Fibroblast of pulmonary artery (primary cell): ENCODE measurements at regions not wholly inside any gene's neighbourhood (a gene's known extent, or its start where the extent isn't known, plus 50 kb on each side); places are given as distances from the start of the nearest gene placed in this dataset.
"Not testable (repeated sequence)": the region's sequence is repeated elsewhere in the genome, so short reads cannot be mapped to it uniquely, and the experiment has no call there.

Experiments used
- DNase-seq: peaks from one replicate; pipeline ENCODE4 v3.0.0-alpha.2; 2010; ENCODE audit warnings: low read depth
- H3K4me3 ChIP-seq: replicated peaks from 2 replicates; pipeline ENCODE4 v1.5.1; 2011; ENCODE audit warnings: low read depth, mild to moderate bottlenecking, control low read depth, low read length, moderate library complexity
- TF ChIP-seq, protein P1 (sequence below): IDR thresholded peaks from 2 replicates; pipeline ENCODE4 v1.5.1; 2011; ENCODE audit warnings: mild to moderate bottlenecking, control low read depth, low read length, inconsistent platforms; ENCODE audit errors: missing control alignments

DNA sequence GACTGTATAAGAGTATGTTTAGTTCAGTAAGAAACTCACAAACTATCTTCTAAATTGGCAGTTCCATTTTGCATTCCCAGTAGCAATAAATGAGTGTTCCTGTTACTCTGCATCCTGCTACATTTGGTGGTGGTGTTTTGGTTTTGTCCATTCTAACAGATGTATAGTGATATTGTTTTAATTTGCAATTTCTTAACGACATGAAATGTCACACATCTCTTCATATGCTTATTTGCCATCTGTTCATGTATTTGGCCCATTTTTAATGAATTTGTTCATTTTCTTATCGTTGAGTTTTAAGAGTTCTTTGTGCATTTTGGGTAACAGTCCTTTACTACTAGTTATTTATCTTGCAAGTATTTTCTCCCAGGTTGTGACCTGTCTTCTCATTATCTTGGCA is 232.2 kb downstream of the TMA16 start:
- TF ChIP-seq, protein P1, sequence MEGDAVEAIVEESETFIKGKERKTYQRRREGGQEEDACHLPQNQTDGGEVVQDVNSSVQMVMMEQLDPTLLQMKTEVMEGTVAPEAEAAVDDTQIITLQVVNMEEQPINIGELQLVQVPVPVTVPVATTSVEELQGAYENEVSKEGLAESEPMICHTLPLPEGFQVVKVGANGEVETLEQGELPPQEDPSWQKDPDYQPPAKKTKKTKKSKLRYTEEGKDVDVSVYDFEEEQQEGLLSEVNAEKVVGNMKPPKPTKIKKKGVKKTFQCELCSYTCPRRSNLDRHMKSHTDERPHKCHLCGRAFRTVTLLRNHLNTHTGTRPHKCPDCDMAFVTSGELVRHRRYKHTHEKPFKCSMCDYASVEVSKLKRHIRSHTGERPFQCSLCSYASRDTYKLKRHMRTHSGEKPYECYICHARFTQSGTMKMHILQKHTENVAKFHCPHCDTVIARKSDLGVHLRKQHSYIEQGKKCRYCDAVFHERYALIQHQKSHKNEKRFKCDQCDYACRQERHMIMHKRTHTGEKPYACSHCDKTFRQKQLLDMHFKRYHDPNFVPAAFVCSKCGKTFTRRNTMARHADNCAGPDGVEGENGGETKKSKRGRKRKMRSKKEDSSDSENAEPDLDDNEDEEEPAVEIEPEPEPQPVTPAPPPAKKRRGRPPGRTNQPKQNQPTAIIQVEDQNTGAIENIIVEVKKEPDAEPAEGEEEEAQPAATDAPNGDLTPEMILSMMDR: no peak
- H3K4me3 ChIP-seq: no peak overlapping the region
- DNase-seq: no peak

DNA sequence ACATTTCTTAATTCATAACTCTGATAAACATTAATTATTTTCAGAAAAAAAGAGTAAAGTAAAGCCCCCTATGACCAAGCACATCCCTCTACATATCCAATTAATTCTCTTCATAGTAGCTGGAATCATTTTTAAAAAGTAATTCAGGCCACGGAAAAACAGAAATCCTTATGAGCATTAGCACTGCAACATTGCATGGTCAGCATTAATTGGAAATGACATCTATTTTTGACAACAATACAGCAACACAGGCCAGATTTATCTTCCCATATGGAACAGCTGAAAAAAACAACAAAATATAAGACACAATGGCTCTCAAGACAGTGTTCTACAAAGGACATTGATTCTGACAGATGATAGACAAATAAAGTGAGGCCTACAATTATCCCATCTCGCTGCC is 236.6 kb downstream of the TMA16 start:
- TF ChIP-seq, protein P1: no peak
- H3K4me3 ChIP-seq: no peak overlapping the region
- DNase-seq: no peak

DNA sequence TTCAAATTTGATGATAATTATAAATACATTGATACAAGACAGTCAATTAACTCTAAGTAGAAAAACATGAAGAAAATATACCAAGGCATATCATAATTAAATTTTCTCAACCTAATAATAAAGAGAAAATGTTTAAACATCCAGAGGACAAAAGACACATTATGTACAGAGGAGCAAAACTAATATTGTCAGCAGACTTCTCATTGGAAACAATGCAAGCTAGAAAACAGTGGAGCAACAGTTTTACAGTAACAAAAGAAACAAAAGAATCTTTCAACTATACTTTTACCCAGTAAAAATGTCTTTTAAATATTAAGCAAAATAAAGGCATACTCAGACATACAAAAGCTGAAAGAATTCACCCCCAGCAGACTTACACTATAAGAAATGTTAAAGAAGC is 238.0 kb downstream of the TMA16 start:
- no peak overlapping the region for H3K4me3 ChIP-seq
- no peak for DNase-seq
- TF ChIP-seq, protein P1: no peak

DNA sequence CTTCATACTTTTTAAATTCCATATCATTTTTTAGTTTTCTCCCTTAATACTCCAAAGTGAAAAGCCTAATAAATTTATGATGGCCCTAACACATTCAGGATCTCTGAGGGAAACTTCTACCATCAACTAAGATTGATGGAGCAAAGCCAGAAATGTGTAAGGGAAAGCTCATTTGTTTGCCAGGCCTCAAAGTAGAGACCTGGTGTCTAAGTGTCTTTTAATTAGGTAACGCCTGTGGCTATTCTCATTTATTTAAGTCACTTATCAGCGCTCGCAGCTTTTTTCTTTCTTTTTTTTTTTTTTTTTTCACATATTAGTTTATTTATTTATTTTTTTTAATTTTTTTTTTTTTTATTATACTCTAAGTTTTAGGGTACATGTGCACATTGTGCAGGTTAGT is 242.4 kb downstream of the TMA16 start:
- H3K4me3 ChIP-seq: no peak overlapping the region
- TF ChIP-seq, protein P1: no peak
- no peak for DNase-seq

DNA sequence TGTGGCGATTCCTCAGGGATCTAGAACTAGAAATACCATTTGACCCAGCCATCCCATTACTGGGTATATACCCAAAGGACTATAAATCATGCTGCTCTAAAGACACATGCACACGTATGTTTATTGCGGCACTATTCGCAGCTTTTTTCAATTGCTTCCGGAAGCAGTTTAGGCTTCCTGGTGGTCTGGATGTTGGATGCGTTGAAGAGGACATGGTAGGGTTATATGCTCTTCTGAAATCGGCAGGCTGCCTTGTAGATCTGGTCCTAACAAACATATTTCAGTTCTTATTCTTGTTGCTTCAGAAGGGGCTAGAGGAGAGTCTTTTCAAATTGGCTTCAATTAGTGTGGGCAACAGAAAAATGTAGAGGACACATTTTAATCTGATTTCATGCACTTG is 243.4 kb downstream of the TMA16 start:
- DNase-seq, H3K4me3 ChIP-seq: not testable (repeated sequence)

DNA sequence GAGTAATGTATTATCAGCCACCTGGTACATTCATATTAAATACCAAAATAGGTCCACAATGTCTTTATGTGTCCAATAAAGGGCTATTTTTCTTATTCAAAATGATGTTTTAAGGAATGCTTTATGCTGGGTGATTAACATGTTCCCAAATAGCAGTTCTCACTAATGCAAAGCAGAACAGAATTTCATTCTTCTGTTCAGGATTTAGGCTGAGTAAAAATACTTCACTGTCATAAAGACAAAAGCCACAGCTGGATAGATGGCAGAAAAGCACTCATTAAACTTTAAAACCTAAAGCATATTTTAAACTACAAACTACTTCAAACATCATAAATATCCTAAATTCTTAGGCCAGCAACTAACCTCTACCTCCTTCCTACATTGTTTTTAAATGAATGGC is 244.0 kb downstream of the TMA16 start:
- H3K4me3 ChIP-seq: no peak overlapping the region
- TF ChIP-seq, protein P1: no peak
- DNase-seq: no peak

DNA sequence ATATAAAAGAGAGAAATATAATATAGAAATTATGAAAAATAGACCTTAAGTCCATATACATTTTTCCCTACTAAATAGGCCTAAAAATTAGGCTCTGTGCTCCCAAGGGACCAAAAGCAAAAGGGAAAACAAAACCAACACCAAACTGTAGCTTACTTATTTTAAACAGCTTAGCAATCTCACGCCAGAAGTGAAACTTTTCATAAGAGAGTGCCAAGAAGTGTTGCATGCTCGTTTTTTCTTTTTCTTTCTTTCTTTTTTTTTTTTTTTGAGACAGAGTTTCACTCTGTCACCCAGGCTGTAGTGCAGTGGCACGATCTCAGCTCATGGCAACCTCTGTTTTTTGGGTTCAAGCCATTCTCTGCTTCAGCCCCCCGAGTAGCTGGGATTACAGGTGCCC is 250.4 kb downstream of the TMA16 start:
- TF ChIP-seq, protein P1: no peak
- no peak for DNase-seq
- H3K4me3 ChIP-seq: no peak overlapping the region

DNA sequence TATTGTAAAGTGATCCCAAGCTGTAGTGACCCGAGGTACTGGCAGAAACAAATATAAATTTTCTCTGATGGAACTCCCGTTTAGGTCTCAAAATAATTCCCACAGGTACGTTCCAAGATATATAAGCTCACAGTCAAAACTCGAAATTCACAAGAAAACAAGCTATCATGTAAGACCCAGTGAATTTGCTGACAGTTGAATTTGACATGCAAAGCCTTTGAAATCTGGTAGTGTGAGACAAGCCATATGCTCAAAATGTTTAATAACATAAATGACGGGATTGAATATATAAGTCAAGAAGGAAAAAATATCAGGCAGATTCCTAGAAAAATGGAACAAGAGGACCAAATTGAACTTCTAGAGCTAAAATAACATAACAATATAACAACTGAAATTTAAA is 252.8 kb downstream of the TMA16 start:
- H3K4me3 ChIP-seq: no peak overlapping the region
- no peak for DNase-seq
- TF ChIP-seq, protein P1: no peak
